Common myeloid progenitor, CD34-positive (primary cell): ENCODE measurements at regions not wholly inside any gene's neighbourhood (a gene's known extent, or its start where the extent isn't known, plus 50 kb on each side); places are given as distances from the start of the nearest gene placed in this dataset.

Experiments used
- CTCF ChIA-PET: fragments of 350-600 bp; sonication (Branson Sonifier 250); formaldehyde crosslinking; loops from one replicate; lab custom pipeline; 2021; ENCODE audit warnings: antibody characterized with exemption; lab: Charles Lee
- POLR2A ChIA-PET: fragments of 350-600 bp; sonication (Branson Sonifier 250); formaldehyde crosslinking; loops from one replicate; lab custom pipeline; 2021; ENCODE audit warnings: antibody characterized with exemption; lab: Charles Lee
- DNase-seq, 3 donors: peaks; one replicate each; pipeline versions ENCODE4 v3.0.0 to v3.0.0-alpha.2; 2013
- H3K27ac ChIP-seq, 2 experiments: 1 replicate in 1 of 2; 2 replicates in 1 of 2; pipeline ENCODE4 v1.7.0; 2013; ENCODE audit warnings: inconsistent platforms in 2 of 2, low read length in 2 of 2, mild to moderate bottlenecking in 2 of 2, low read depth in 1 of 2, moderate library complexity in 1 of 2; ENCODE audit not compliant: severe bottlenecking in 2 of 2, insufficient read depth in 1 of 2, poor library complexity in 1 of 2
- H3K27me3 ChIP-seq, 5 experiments: replicated peaks in 2 of 5; 1 replicate in 3 of 5; 2 replicates in 2 of 5; pipeline versions ENCODE4 v1.6.1 to v1.7.0; 2013; ENCODE audit warnings: low read length in 4 of 5, mild to moderate bottlenecking in 2 of 5, moderate library complexity in 2 of 5, inconsistent platforms in 1 of 5; ENCODE audit not compliant: insufficient read depth in 5 of 5, control insufficient read depth in 4 of 5
- H3K36me3 ChIP-seq, 4 experiments: 1 replicate in 2 of 4; 2 replicates in 2 of 4; pipeline versions ENCODE4 v1.6.1 to v1.7.0; 2013; ENCODE audit warnings: low read length in 3 of 4, control low read depth in 1 of 4, mild to moderate bottlenecking in 1 of 4; ENCODE audit not compliant: control insufficient read depth in 4 of 4, insufficient read depth in 4 of 4
- H3K4me1 ChIP-seq, 4 experiments: 1 replicate in 3 of 4; 2 replicates in 1 of 4; pipeline versions ENCODE4 v1.6.1 to v1.7.1; 2013; ENCODE audit warnings: low read length in 3 of 4, mild to moderate bottlenecking in 3 of 4, control low read depth in 1 of 4, inconsistent platforms in 1 of 4, moderate library complexity in 1 of 4; ENCODE audit not compliant: control insufficient read depth in 4 of 4, insufficient read depth in 4 of 4; ENCODE audit errors: control extremely low read depth in 1 of 4
- H3K4me3 ChIP-seq, 7 experiments: 1 replicate in 4 of 7; 2 replicates in 3 of 7; pipeline versions ENCODE4 v1.5.1 to v1.7.0; 2013; ENCODE audit warnings: mild to moderate bottlenecking in 7 of 7, low read length in 6 of 7, moderate library complexity in 6 of 7, inconsistent platforms in 2 of 7, low read depth in 2 of 7, control low read depth in 1 of 7; ENCODE audit not compliant: insufficient read depth in 4 of 7, control insufficient read depth in 1 of 7; ENCODE audit errors: extremely low read depth in 1 of 7
- H3K9me3 ChIP-seq, 5 experiments: 1 replicate in 4 of 5; 2 replicates in 1 of 5; pipeline versions ENCODE4 v1.6.1 to v1.7.1; 2013; ENCODE audit warnings: low read length in 4 of 5, mild to moderate bottlenecking in 2 of 5, inconsistent platforms in 1 of 5, low read depth in 1 of 5, moderate library complexity in 1 of 5; ENCODE audit not compliant: control insufficient read depth in 4 of 5, insufficient read depth in 2 of 5; ENCODE audit errors: control extremely low read depth in 1 of 5
- WGBS: methylation state at CpG from one replicate; pipeline ENCODE4 v1.1.5; 2013; ENCODE audit not compliant: insufficient coverage; 5-methylcytosine and 5-hydroxymethylcytosine counted together

DNA sequence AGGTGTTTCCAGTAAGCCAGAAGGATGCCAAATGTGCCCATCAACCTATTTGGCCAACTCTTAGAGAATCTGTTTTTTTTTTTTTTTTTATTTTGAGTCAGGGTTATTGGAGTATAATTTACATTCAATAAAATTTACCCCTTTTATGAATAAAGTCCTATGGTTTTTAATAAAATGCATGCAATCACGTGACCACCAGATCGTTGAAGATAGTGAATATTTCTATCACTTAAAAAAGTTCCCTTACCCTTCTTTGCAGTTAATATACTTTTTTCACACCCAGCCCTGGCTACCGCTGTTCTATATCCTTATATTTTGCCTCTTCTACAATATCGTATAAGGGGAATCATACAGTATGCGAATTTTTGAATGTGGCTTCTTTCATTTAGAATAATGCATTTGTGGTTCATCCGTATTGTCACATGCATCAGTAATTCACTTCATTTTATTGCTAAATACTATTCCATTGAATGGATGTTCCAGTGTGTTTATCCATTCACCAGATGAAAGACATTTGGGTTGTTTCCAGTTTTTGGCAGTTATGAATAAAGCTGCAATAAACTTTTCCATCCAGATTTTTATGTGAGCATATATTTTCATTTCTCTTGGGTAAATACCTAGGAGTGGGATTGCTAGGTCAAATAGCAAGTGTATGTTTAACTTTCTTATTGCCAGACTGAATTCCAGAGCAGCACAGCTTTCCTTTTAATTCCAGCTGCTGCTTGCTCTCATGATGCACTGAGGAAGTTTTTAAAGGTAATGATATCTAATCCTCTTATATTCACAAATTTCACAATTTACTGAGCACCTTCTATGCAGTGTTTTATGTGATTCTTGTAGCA, 156.3 kb upstream of the NT5C1B start:
- WGBS, result 100% methylated on average over 2 of the region's 6 CpGs
- ChIA-PET CTCF (no interaction called here), POLR2A (no interaction called here)

DNA sequence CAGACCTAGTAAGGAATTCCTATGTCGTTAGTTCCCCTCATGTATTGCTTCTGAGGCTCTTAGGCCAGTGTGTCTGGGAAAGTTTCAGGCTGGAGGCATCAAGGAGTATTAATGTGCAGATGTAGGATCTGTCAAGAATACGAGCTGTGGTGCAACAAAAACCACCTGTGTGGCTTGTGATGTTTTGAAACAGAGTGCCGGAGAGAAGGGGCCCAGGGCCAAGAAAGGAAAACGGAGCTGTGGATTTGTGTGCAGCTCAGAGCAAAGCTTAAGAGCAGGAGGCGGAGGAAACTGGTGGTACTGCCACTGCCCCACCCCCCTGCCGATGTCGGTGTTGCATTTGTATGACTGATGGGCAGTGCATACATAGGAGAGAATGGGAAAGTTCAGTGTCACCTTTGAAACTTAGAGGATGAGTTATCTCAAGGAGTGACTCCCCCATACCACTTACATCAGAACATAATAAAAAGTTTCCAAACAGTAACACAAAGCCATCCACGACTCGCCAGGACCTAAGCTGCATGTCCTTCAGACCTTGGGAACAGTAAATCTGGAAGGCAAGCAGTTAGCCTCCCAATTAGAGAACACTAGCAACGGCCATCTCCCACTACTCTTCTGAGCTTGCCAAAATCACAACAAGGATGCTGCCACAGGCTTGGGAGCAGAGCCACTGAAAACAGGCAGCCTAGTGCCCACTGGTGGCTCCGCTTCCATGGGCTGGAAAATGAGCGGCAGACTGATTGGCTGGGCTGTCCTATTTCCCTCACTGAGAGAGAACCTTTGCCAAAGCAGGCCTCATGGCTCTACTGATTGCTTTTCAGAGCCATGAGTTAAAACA, 152.7 kb upstream of the NT5C1B start:
- no peaks in the 10 kb centered on the region for H3K9me3 ChIP-seq
- no peak overlapping the region for H3K4me3 ChIP-seq
- no peaks in the 10 kb centered on the region for H3K36me3 ChIP-seq
- DNase-seq, result no peak
- no peaks in the 10 kb centered on the region for H3K27me3 ChIP-seq
- H3K27ac ChIP-seq, result no peak overlapping the region
- H3K4me1 ChIP-seq, result no peaks in the 10 kb centered on the region
- ChIA-PET POLR2A (no interaction called here), CTCF (no interaction called here)
- WGBS, result 100% methylated on average over 10 of the region's 12 CpGs

More for the DNA sequence above, 156.3 kb upstream of the NT5C1B start:
- no peaks in the 10 kb centered on the region for H3K4me1 ChIP-seq
- H3K27me3 ChIP-seq, result peaks cover 0 to 3% (median 0%) of the 10 kb centered on the region in 5 experiments
- H3K27ac ChIP-seq, result no peak overlapping the region
- DNase-seq, result no peak
- no peaks in the 10 kb centered on the region for H3K36me3 ChIP-seq
- no peaks in the 10 kb centered on the region for H3K9me3 ChIP-seq
- no peak overlapping the region for H3K4me3 ChIP-seq

DNA sequence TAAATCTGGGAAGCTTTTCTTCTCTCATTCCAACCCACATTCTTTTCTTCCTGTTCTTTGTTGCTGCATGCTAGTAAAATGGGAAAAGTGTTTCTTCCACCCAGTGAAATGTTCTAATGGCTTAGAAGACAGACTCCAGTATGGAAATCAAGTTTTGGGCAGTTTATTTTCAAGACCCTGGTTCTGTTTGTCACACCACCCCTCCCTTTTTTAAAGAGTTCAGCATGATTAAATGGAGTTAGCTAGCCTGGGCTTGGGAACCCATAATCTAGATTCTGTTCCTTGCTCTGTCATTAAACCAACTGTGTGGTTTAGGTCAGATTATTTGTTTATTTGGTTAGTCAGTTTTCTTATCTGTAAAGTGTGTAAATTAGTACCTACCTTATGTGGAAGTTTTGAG, 151.8 kb upstream of the NT5C1B start:
- no peaks in the 10 kb centered on the region for H3K4me1 ChIP-seq
- no peaks in the 10 kb centered on the region for H3K36me3 ChIP-seq
- DNase-seq, result no peak
- ChIA-PET POLR2A (no interaction called here), CTCF (no interaction called here)
- H3K4me3 ChIP-seq, result no peak overlapping the region
- no peak overlapping the region for H3K27ac ChIP-seq
- H3K9me3 ChIP-seq, result no peaks in the 10 kb centered on the region
- no peaks in the 10 kb centered on the region for H3K27me3 ChIP-seq

DNA sequence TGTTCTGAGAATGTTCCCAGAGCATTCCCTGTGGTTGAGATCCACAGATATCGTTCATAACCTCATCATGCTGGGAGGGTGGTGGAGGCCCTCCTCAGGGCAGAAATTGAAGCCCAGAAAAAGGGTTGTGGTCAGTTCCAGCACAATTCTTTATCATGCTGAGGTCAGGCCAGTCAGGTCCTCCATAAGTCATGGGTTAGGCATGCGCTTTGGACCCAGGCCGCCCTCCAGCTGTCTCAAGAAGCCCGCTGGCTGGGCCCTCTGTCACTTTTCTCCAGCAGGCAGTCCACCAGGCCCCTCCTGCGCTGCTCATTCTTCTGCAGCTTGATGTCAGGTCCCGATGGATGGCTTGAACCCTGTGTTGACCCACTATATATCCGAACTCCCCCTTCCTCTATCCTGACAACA, 151.1 kb upstream of the NT5C1B start:
- ChIA-PET CTCF (no interaction called here), POLR2A (no interaction called here)

DNA sequence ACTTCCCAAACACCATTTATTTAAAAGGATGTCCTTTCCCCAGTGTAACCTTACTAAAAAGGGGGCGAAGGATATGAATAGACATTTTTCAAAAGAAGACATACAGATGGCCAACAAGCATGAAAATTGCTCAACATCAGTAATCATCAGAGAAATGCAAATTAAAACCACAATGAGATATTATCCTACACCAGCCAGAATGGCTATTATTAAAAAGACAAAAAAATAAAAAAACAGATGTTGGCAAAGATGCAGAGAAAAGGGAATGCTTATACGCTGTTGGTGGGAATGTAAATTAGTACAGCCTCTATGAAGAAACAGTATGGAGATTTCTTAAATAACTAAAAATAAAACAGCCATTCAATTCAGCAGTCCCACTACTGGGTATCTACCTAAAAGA, 142.3 kb upstream of the NT5C1B start:
- ChIA-PET CTCF (no interaction called here), POLR2A (no interaction called here)
- Histone ChIP-seq H3K4me1 (no peaks in the 10 kb centered on the region), H3K27ac (no peak overlapping the region), H3K27me3 (no peaks in the 10 kb centered on the region), H3K4me3 (no peak overlapping the region), H3K9me3 (no peaks in the 10 kb centered on the region), H3K36me3 (no peaks in the 10 kb centered on the region)
- no CpG with 5 or more reads among the region's 2 CpGs for WGBS
- no peak for DNase-seq

More for the DNA sequence above, 151.1 kb upstream of the NT5C1B start:
- DNase-seq, result no peak
- 97% methylated on average over 6 of the region's 7 CpGs for WGBS
- H3K9me3 ChIP-seq, result no peaks in the 10 kb centered on the region
- no peaks in the 10 kb centered on the region for H3K27me3 ChIP-seq
- no peak overlapping the region for H3K4me3 ChIP-seq
- no peaks in the 10 kb centered on the region for H3K36me3 ChIP-seq
- no peaks in the 10 kb centered on the region for H3K4me1 ChIP-seq
- H3K27ac ChIP-seq, result no peak overlapping the region

DNA sequence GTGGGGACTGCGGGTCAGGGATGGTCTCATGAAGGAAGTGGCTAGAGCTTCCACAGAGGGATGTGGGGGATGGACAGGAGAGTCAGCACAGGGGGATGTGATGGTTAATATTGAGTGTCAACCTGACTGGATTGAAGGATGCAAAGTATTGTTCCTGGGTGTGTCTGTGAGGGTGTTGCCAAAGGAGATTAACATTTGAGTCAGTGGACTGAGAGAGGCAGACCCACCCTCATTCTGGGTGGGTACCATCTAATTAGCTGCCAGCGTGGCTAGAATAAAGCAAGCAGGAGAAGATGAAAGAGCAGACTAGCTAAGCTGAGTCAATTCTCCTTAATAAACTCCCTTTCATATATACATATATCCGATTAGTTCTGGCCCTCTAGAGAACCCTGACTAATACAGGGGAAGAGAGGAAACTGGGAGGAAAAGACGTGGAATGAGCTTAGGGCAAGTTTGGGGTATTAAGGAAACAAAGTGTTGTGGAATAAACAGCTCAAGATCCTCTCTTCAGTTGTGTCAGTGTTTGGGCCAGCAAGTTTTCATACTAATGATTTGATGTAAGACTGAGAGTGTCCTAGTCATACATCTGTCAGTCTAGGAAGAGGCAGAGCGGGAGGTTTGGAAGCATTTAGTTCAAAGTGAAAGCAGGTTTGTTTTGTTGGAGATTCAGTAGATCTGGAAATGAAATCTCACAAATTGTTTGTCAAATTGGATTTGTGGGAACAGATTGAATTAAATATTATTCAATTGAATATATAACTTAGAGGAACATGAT, 135.2 kb upstream of the NT5C1B start:
- no peak for DNase-seq
- Histone ChIP-seq H3K27me3 (no peaks in the 10 kb centered on the region), H3K4me1 (no peaks in the 10 kb centered on the region), H3K4me3 (no peak overlapping the region), H3K9me3 (no peaks in the 10 kb centered on the region), H3K27ac (no peak overlapping the region), H3K36me3 (no peaks in the 10 kb centered on the region)
- ChIA-PET POLR2A (no interaction called here), CTCF (no interaction called here)
- WGBS, result 100% methylated on average over 1 of the region's 5 CpGs
